ENCODE measurements at regions not wholly inside any gene's neighbourhood (a gene's known extent, or its start where the extent isn't known, plus 50 kb on each side); places are given as distances from the start of the nearest gene placed in this dataset.
"Not testable (repeated sequence)": the region's sequence is repeated elsewhere in the genome, so short reads cannot be mapped to it uniquely, and the experiment has no call there.

- TF ChIP-seq POLR2A, CTCF (IDR thresholded peaks at IDR 0.05): not testable (repeated sequence)
Measured at GRCh38 chr9:38516273-38516672, 92.0 kb upstream of the IGFBPL1 start.
